Body of pancreas (tissue), 4 donors: ENCODE measurements at regions not wholly inside any gene's neighbourhood (a gene's known extent, or its start where the extent isn't known, plus 50 kb on each side); places are given as distances from the start of the nearest gene placed in this dataset.

Experiments
- ATAC-seq: fragments of 150-250 bp; one replicate; pipeline ENCODE4 v1.9.1; 2016
- DNase-seq, 4 donors: peaks; one replicate each; pipeline ENCODE4 v3.0.0-alpha.2; 2019
- H3K27ac ChIP-seq, 4 donors: fragments of 200-600 bp; sonication (generic); 1 replicate in 3 of 4; 2 replicates in 1 of 4; pipeline versions ENCODE4 v1.5.1 to v1.6.1; 2016 to 2019; ENCODE audit warnings: mild to moderate bottlenecking in 1 of 4, mixed read lengths in 1 of 4, moderate library complexity in 1 of 4
- H3K27me3 ChIP-seq, 2 donors: fragments of 200-600 bp; sonication (generic); one replicate each; pipeline ENCODE4 v1.6.0; 2016; ENCODE audit warnings: mild to moderate bottlenecking in 1 of 2
- H3K36me3 ChIP-seq, 2 donors: fragments of 200-600 bp; sonication (generic); replicated peaks in 1 of 2; 2 replicates each; pipeline ENCODE4 v1.5.1; 2016; ENCODE audit warnings: low read depth in 2 of 2; ENCODE audit not compliant: insufficient read depth in 1 of 2
- H3K4me1 ChIP-seq: fragments of 200-600 bp; sonication (generic); one replicate; pipeline ENCODE4 v1.6.0; 2016
- H3K4me3 ChIP-seq, 2 donors: fragments of 200-600 bp; sonication (generic); 1 replicate in 1 of 2; 2 replicates in 1 of 2; pipeline ENCODE4 v1.5.1; 2016 to 2019
- H3K9me3 ChIP-seq, 3 donors: fragments of 200-600 bp; sonication (generic); 1 replicate in 2 of 3; 2 replicates in 1 of 3; pipeline ENCODE4 v1.5.1; 2016
- CTCF ChIP-seq, 7 experiments: fragments of 450-650 bp in 4 of 7; fragments of 200-600 bp in 3 of 7; sonication (generic) in 3 of 7; IDR thresholded peaks; one replicate each; pipeline ENCODE4 v1.5.1; 2016 to 2019; ENCODE audit warnings: antibody characterized with exemption in 7 of 7
- POLR2A ChIP-seq, 3 donors: fragments of 450-650 bp; IDR thresholded peaks; one replicate each; pipeline ENCODE4 v1.6.1; 2016; ENCODE audit warnings: antibody characterized with exemption in 3 of 3, mild to moderate bottlenecking in 2 of 3
- WGBS, 2 donors: methylation state at CpG; one replicate each; pipeline ENCODE4 v1.1.5; 2017; 5-methylcytosine and 5-hydroxymethylcytosine counted together
- intact Hi-C: fragments of 100-400 bp; cut with DNase I; formaldehyde crosslinking; loops from one replicate; pipeline ENCODE4 v1.15.1; 2023

- no peaks in the 10 kb centered on the region for H3K9me3 ChIP-seq
- no peaks in the 10 kb centered on the region for H3K36me3 ChIP-seq
- H3K4me3 ChIP-seq = no peak overlapping the region
- TF ChIP-seq POLR2A (IDR thresholded peaks at IDR 0.05) = no peak
- no peak for TF ChIP-seq CTCF (IDR thresholded peaks at IDR 0.05)
- ATAC-seq = no peak
- intact Hi-C loops = no loop called here
- WGBS, 2 donors = 71 to 82% methylated on average over 11 of the region's 11 CpGs
- no peak for DNase-seq
- H3K4me1 ChIP-seq = no peaks in the 10 kb centered on the region
- H3K27ac ChIP-seq = no peak overlapping the region
- H3K27me3 ChIP-seq = no peaks in the 10 kb centered on the region
Measured at GRCh38 chr14:97924922-97925613, 1127.9 kb downstream of the VRK1 start.

- no peak for DNase-seq
- ATAC-seq = no peak
- no peaks in the 10 kb centered on the region for H3K27me3 ChIP-seq
- TF ChIP-seq CTCF (IDR thresholded peaks at IDR 0.05) = no peak
- TF ChIP-seq POLR2A (IDR thresholded peaks at IDR 0.05) = no peak
- no peaks in the 10 kb centered on the region for H3K9me3 ChIP-seq
- H3K4me3 ChIP-seq = no peak overlapping the region
- no peak overlapping the region for H3K27ac ChIP-seq
- no peaks in the 10 kb centered on the region for H3K36me3 ChIP-seq
- WGBS, 2 donors = 69 to 70% methylated on average over 8 of the region's 8 CpGs
- intact Hi-C loops = no loop called here
- no peaks in the 10 kb centered on the region for H3K4me1 ChIP-seq
Measured at GRCh38 chr14:97930166-97930565, 1133.0 kb downstream of the VRK1 start.

DNA sequence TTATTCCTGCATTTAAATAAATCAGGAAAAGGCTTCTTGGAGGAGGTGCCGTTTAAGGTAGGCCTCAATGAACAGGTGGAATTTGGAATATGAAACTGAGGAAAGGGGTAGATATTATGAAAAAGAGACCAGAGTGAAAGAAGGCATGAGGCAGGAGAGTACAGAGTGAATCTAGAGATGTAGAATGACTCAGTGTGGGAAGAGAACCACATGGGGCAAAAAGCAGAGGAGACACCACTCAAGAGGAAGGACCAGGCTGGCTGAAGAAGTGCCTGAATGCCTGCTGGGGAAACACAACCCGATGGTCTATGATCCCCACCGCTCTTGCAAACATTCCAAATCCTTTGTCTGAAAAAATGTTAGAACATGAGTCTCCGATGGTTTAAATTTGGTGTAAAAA is 1134.1 kb downstream of the VRK1 start:
- no peak overlapping the region for H3K27ac ChIP-seq
- no peaks in the 10 kb centered on the region for H3K4me1 ChIP-seq
- no peak overlapping the region for H3K4me3 ChIP-seq
- intact Hi-C loops = no loop called here
- H3K27me3 ChIP-seq = no peaks in the 10 kb centered on the region
- ATAC-seq (no peak), DNase-seq (no peak)
- WGBS, 2 donors = 71 to 80% methylated on average over 4 of the region's 4 CpGs
- no peak for TF ChIP-seq CTCF (IDR thresholded peaks at IDR 0.05)
- H3K9me3 ChIP-seq = no peaks in the 10 kb centered on the region
- H3K36me3 ChIP-seq = no peaks in the 10 kb centered on the region

DNA sequence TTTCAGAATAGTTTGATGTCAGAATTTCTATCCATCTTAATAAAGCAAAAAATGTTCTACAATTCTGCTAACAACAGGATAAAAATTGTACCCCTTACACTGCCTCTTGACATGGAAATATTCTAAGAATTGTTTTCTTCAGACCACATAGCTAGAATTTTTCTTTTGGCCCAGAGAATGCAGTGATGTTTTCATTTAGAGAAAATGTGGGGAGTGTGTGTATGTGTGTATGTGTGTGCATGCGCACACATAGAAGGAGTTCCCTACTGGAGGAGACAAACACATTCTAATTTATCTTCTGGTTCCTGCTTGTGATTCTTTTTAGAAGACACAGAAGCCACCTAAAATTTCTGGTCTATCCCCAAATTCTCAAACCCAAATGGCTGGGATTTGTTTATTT is 1145.7 kb downstream of the VRK1 start:
- ATAC-seq (no peak), DNase-seq (no peak)
- Histone ChIP-seq H3K4me3 (no peak overlapping the region), H3K4me1 (no peaks in the 10 kb centered on the region), H3K27me3 (no peaks in the 10 kb centered on the region), H3K9me3 (no peaks in the 10 kb centered on the region), H3K36me3 (no peaks in the 10 kb centered on the region), H3K27ac (no peak overlapping the region)
- 37 to 94% methylated on average over 1 of the region's 1 CpG for WGBS, 2 donors
- TF ChIP-seq POLR2A (IDR thresholded peaks at IDR 0.05) (no peak), CTCF (IDR thresholded peaks at IDR 0.05) (no peak)
- intact Hi-C loops = no loop called here

GRCh38 chr14:97943619-97944018 is 1146.4 kb downstream of the VRK1 start:
- DNase-seq (no peak), ATAC-seq (no peak)
- no peaks in the 10 kb centered on the region for H3K27me3 ChIP-seq
- H3K4me3 ChIP-seq = no peak overlapping the region
- no peaks in the 10 kb centered on the region for H3K9me3 ChIP-seq
- H3K4me1 ChIP-seq = no peaks in the 10 kb centered on the region
- intact Hi-C loops = no loop called here
- no peak for TF ChIP-seq POLR2A (IDR thresholded peaks at IDR 0.05)
- TF ChIP-seq CTCF (IDR thresholded peaks at IDR 0.05) = no peak
- WGBS, 2 donors = 18 to 21% methylated on average over 1 of the region's 1 CpG
- H3K36me3 ChIP-seq = no peaks in the 10 kb centered on the region
- H3K27ac ChIP-seq = no peak overlapping the region
